GM23248 (cell line): ENCODE measurements at regions not wholly inside any gene's neighbourhood (a gene's known extent, or its start where the extent isn't known, plus 50 kb on each side); places are given as distances from the start of the nearest gene placed in this dataset.

ENCODE experiments used
- EZH2 ChIP-seq: fragments of 200-600 bp; sonication (generic); IDR thresholded peaks from 2 replicates; pipeline ENCODE4 v1.6.1; 2018; ENCODE audit warnings: antibody characterized with exemption, mild to moderate bottlenecking; ENCODE audit not compliant: insufficient read depth, poor library complexity, severe bottlenecking
- EZH2phosphoT487 ChIP-seq: fragments of 200-600 bp; sonication (generic); IDR thresholded peaks from 2 replicates; pipeline ENCODE4 v1.6.1; 2018; ENCODE audit warnings: antibody characterized with exemption, moderate library complexity, mild to moderate bottlenecking, low read depth; ENCODE audit not compliant: insufficient read depth

DNA sequence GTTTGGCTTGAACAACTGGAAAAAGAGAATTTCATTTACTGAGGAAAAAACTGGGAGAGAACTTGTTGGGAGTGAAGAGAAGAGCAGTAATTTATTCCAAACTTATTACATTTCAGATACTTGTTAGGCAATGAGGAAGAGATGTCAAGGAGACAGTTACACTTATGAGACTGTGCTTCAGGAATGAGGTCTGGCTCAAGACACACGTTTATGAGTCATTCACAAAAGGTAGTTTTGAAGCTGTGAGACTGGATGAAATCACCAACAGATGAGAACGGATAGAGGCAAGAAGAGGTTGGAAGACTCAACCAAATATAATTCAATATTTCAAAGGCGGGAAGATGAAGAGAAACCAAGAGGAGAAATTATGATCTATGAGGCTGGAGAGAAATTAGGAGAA, 70.6 kb upstream of the DEFB112 start:
- TF ChIP-seq EZH2phosphoT487: no peak
- no peak for TF ChIP-seq EZH2
